Gastroesophageal sphincter (tissue), 4 donors: ENCODE measurements at regions not wholly inside any gene's neighbourhood (a gene's known extent, or its start where the extent isn't known, plus 50 kb on each side); places are given as distances from the start of the nearest gene placed in this dataset.

Source experiments
- ATAC-seq: fragments of 150-250 bp; one replicate; pipeline ENCODE4 v1.9.1; 2016; ENCODE audit warnings: mild to moderate bottlenecking, moderate library complexity
- H3K27ac ChIP-seq, 4 donors: fragments of 200-600 bp; sonication (generic) in 3 of 4; 1 replicate in 3 of 4; 2 replicates in 1 of 4; pipeline ENCODE4 v1.5.1; 2016 to 2019
- H3K27me3 ChIP-seq: fragments of 200-600 bp; sonication (generic); one replicate; pipeline ENCODE4 v1.5.1; 2019
- H3K36me3 ChIP-seq, 2 donors: fragments of 200-600 bp; sonication (generic); one replicate each; pipeline ENCODE4 v1.5.1; 2019; ENCODE audit warnings: control low read depth in 1 of 2
- H3K4me1 ChIP-seq, 3 donors: fragments of 200-600 bp; sonication (generic); 1 replicate in 2 of 3; 2 replicates in 1 of 3; pipeline ENCODE4 v1.5.1; 2016 to 2019; ENCODE audit warnings: control low read depth in 2 of 3
- H3K4me3 ChIP-seq, 2 donors: fragments of 200-600 bp; sonication (generic); one replicate each; pipeline ENCODE4 v1.5.1; 2019; ENCODE audit warnings: mild to moderate bottlenecking in 1 of 2, moderate library complexity in 1 of 2
- H3K9me3 ChIP-seq, 3 donors: fragments of 200-600 bp; sonication (generic); one replicate each; pipeline ENCODE4 v1.5.1; 2017 to 2019; ENCODE audit warnings: control low read depth in 2 of 3
- EP300 ChIP-seq: sonication (generic); formaldehyde crosslinking; IDR thresholded peaks from one replicate; pipeline ENCODE4 v1.6.1; 2017; ENCODE audit warnings: antibody characterized with exemption, mild to moderate bottlenecking
- POLR2A ChIP-seq, 2 donors: fragments of 450-650 bp; IDR thresholded peaks; one replicate each; pipeline ENCODE4 v1.6.1; 2017; ENCODE audit warnings: antibody characterized with exemption in 2 of 2, mild to moderate bottlenecking in 2 of 2, moderate library complexity in 1 of 2
- POLR2AphosphoS5 ChIP-seq: sonication (generic); formaldehyde crosslinking; IDR thresholded peaks from one replicate; pipeline ENCODE4 v1.6.1; 2017; ENCODE audit warnings: antibody characterized with exemption
- WGBS, 2 donors: methylation state at CpG; one replicate each; pipeline ENCODE4 v1.1.5; 2018; ENCODE audit warnings: low coverage in 1 of 2; 5-methylcytosine and 5-hydroxymethylcytosine counted together
- TF ChIP-seq, protein P1 (sequence below), 4 experiments: fragments of 200-600 bp in 2 of 4; fragments of 450-650 bp in 2 of 4; sonication (generic) in 1 of 4; IDR thresholded peaks; one replicate each; pipeline ENCODE4 v1.5.1; 2017 to 2019; ENCODE audit warnings: antibody characterized with exemption in 4 of 4, mild to moderate bottlenecking in 2 of 4, moderate library complexity in 2 of 4

DNA sequence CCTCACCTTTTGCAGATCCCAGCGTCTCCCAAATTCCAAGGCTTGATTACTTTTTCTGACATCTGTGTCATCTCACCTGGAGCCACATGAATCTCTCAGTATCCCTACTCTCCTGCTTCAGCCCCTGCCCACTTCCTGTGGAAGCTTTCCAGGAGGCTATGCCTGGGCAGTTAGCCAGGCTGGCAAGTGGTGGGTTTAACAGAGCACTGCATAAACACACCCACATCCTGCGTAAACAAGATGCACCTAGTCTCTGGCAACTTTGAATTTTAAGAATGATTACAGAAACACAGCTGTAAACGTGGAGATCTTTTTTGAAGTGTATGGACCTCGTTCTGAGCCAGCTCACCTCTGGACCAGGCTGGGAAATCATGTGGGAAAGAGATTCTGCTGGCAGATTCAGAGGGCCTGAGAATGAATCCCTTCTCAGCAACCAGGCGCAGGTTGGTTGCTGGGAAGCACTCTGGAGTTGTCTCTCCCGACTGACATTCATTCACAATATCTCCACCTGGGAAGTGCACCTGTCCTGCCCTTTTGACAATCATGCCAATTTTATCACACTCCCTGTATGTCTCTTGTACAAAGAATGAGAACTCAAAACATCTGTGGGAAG lies 55.7 kb upstream of the FANCC start:
- 27 to 39% methylated on average over 4 to 5 of the region's 6 CpGs for WGBS, 2 donors

DNA sequence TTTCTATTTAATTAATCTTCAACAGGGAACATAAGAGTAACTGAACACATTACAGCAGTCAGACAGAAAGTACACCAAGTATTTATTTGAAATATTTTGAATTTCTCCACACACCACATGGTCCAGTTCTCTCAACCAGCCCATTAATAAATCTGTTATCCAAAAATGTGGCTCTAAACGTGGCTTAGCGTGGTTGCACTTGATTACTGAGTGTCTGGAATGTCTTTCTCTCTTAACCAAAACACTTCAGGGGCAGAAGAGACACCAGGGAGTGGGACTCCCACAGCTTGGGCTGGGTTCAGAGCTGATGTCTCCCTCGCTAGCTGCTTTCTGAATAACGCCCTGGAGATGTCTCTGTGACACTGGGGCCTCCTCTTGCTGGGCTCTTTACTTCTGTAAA lies 52.6 kb upstream of the FANCC start:
- Histone ChIP-seq H3K4me3 (no peak overlapping the region), H3K27ac (peak overlapping the region in 3 of 4 donors; percentile 55 to 67 (median 62)), H3K27me3 (no peaks in the 10 kb centered on the region), H3K4me1 (peaks cover 0 to 13% (median 0%) of the 10 kb centered on the region in 3 donors), H3K9me3 (no peaks in the 10 kb centered on the region), H3K36me3 (no peaks in the 10 kb centered on the region)
- WGBS, 2 donors: 40 to 51% methylated on average over 1 to 4 of the region's 4 CpGs
- TF ChIP-seq EP300: no peak
- peak; percentile 47 for TF ChIP-seq POLR2AphosphoS5
- peak; percentile 77 for ATAC-seq

More for the DNA sequence above, 55.7 kb upstream of the FANCC start:
- no peaks in the 10 kb centered on the region for H3K36me3 ChIP-seq
- H3K27ac ChIP-seq: no peak overlapping the region
- H3K4me3 ChIP-seq: no peak overlapping the region
- no peaks in the 10 kb centered on the region for H3K9me3 ChIP-seq
- no peak for TF ChIP-seq POLR2A (IDR thresholded peaks at IDR 0.05)
- TF ChIP-seq, protein P1, sequence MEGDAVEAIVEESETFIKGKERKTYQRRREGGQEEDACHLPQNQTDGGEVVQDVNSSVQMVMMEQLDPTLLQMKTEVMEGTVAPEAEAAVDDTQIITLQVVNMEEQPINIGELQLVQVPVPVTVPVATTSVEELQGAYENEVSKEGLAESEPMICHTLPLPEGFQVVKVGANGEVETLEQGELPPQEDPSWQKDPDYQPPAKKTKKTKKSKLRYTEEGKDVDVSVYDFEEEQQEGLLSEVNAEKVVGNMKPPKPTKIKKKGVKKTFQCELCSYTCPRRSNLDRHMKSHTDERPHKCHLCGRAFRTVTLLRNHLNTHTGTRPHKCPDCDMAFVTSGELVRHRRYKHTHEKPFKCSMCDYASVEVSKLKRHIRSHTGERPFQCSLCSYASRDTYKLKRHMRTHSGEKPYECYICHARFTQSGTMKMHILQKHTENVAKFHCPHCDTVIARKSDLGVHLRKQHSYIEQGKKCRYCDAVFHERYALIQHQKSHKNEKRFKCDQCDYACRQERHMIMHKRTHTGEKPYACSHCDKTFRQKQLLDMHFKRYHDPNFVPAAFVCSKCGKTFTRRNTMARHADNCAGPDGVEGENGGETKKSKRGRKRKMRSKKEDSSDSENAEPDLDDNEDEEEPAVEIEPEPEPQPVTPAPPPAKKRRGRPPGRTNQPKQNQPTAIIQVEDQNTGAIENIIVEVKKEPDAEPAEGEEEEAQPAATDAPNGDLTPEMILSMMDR (IDR thresholded peaks at IDR 0.05): no peak
- no peak for TF ChIP-seq EP300
- no peak for TF ChIP-seq POLR2AphosphoS5
- ATAC-seq: no peak
- no peaks in the 10 kb centered on the region for H3K27me3 ChIP-seq
- peaks cover 0 to 13% (median 0%) of the 10 kb centered on the region in 3 donors for H3K4me1 ChIP-seq

DNA sequence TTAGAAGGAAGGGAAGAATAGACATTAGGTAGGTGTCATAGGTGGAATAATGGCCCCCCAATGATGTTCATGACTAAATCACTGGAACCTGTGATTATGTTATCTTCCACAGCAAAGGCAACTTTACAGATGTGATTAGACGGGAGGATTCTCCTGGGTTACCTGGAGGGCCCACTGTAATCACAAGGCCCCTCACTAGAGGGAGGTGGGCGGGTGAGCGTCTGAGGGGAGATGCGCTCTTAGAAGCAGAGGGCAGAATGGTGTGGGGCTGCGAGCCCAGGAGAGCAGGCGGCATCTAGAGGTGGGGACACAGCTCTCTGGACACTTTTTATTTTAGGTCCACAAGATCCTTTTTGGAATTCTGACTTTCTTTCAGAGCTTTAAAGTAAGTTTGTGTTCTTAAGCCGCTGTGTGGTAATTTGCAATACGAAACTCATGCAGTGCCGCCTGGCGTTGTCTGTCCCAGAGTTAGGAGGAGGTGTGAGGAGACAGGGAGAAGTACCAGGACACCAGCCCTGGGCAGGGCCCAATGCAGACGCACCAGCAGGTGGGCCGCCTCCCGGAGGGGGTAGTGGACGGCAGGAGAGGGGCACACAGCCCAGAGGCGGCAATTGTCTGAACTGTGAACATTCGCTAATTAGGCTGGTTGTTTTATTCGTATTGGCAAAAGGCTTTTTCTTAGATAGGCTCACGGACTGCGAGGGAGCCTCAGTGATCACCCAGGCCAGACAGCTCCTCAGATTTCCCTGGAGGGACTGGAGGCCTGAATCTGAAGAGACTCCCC lies 51.1 kb upstream of the FANCC start:
- no peak for ATAC-seq
- H3K27me3 ChIP-seq: no peaks in the 10 kb centered on the region
- 92 to 100% methylated on average over 7 to 9 of the region's 19 CpGs for WGBS, 2 donors
- no peaks in the 10 kb centered on the region for H3K36me3 ChIP-seq
- H3K4me3 ChIP-seq: no peak overlapping the region
- H3K27ac ChIP-seq: no peak overlapping the region
- peaks cover 0 to 13% (median 0%) of the 10 kb centered on the region in 3 donors for H3K4me1 ChIP-seq
- no peaks in the 10 kb centered on the region for H3K9me3 ChIP-seq
- TF ChIP-seq EP300 (no peak), POLR2AphosphoS5 (no peak), POLR2A (IDR thresholded peaks at IDR 0.05) (no peak)
- TF ChIP-seq, protein P1 (IDR thresholded peaks at IDR 0.05): no peak
